AG08395 (cell line): ENCODE measurements at regions not wholly inside any gene's neighbourhood (a gene's known extent, or its start where the extent isn't known, plus 50 kb on each side); places are given as distances from the start of the nearest gene placed in this dataset.
"Not testable (repeated sequence)": the region's sequence is repeated elsewhere in the genome, so short reads cannot be mapped to it uniquely, and the experiment has no call there.

Source experiments
- DNase-seq: peaks from one replicate; pipeline ENCODE4 v3.0.0; 2012; ENCODE audit warnings: mixed read lengths, low spot score

DNA sequence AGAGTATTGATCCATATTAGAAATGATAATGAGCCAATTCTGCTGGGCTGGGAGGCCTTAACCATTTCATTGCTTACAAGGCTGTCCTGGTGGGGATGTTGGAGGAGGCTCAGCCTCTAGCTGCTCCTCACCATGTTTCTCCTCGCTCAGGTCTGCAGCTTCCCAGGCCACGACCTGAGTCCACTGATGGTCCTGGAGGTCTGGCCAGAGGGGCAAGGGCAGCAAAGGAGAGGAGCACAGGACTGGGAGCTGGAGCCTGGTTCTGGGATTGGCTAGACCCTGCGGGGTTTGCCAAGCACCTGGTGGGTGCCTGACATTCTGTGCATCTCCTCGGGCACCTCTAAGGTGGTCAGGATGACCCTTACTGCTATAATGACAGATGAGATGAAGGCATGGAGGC is 92.6 kb downstream of the KIF26A start:
- no peak for DNase-seq

DNA sequence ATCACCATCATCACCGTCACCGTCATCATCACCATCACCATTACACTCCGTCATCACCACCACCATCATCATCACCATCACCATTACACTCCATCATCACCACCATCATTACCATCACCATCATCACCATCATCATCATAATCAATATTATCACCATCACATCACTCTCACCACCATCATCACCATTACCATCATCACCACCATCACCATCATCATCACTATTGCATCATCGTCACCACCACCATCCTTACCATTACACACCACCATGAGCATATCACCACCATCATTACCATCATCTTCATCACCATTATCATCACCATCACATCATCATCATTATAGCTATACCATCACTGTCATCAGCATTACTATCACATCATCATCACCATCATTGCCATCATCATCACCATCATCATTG is 93.7 kb downstream of the KIF26A start:
- DNase-seq = no peak

DNA sequence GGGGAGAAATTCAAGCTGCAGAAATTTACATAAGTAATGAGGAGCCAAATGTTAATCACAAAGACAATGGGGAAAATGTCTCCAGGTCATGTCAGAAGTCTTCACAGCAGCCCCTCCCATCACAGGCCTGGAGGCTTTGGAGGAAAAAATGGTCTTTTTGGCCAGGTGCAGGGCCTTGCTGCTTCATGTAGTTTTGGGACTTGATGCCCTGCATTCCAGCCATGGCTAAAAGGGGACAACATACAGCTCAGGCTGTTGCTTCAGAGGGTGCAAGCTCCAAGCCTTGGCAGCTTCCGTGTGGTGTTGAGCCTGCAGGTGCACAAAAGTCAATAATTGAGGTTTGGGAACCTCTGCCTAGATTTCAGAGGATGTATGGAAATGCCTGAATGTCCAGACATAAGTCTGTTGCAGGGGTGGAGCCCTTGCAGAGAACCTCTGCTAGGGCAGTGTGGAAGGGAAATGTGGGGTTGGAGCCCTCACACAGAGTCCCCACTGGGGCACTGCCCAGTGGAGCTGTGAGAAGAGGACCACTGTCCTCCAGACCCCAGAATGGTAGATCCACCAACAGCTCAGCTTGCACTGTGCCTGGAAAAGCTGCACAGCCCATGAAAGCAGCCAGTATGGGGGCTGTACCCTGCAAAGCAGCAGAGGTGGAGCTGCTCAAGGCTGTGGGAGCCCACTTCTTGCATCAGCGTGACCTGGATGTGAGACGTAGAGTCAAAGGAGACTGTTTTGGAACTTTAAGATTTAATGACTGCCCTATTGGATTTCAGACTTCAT is 95.8 kb downstream of the KIF26A start:
- DNase-seq = not testable (repeated sequence)

DNA sequence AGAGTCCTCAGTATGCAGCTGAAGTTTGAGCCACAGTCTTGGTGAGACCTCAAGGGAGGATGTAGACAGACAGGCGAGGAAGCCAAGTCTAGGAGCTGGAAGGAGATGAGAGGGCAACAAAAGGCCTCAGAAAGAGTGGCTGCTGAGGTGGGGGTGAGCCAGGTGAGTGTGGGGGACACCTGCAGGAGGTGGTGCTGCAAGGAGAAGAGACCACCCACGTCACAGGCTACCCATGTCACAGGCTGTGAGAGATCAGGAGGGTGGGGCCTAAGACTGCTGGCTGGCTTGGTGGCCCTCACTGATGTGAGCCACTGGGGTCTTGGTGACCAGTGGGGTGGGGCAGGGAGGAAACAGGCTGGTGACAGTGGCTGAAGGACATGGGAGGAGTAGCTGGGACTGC is 97.3 kb downstream of the KIF26A start:
- DNase-seq = no peak

DNA sequence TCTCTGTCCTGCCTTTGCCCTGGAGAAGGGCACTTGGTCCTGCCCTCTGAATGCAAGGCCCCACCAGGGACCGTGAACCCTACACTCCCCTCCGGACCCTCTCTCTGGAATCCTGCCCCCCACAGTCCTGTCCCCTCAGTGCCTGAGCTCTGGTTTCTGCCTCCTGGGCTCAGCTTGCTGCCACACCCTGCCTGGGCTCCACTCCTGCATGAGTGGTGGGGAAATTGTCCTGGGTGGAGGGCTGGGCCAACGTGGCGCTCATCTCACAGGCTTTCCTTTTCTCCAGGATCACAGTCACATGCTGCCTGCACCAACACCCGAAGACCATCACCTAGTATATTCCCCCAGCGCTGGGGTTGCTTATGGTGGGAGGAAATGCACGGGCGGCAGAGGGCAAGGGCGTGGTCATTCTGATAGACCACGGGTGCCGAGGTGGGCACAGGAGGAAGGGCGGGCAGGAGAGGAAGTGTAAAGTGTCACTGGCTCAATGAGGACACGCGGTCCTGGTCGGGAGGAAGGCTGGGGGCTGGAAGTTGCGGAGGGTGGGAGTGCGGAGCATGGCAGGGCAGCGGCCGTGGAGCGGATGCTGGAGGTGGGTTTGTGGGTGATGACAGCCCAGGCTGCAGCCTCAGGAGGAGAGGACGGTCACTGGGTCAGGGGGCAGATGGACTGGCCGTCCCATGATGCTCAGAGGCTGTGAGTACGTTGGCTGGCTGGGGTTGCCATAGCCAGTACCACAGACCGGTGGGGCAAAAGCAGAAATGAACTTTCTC is 99.5 kb downstream of the KIF26A start:
- no peak for DNase-seq

DNA sequence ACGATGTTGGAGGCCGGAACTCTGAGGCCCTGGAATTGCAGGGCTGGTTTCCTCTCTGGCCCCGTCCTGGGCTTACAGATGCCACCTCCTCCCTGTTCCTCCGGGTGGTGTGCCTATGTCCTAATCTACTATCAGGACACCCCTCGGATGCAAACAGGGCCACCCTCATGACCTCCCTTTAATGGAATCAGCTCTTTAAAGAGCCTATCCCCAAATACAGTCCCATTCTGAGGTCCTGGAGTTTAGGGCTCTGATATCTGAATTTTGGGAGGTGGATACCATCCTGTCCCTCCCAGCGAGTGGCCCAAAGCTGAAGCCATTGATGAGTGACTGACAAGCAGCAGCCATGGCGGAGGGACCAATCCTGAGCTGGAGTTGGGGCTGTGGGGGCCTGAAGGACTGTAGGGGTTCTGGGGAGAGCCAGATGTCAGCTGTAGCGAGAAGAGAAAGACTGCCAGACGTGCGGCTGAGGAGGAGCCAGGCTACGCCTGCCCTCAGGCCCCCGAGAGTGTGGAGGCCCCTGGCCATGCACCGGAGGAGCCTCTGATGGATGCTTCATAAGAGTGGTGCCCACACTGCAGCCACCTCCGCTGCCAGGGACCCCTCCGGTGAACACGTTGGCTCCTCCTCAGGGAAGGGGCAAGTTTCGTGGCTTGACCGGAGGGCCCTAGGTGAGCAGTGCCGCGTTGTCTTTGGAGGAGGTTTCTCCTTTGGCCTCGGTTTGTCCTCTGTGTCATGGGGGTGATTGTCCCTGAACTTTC is 100.2 kb downstream of the KIF26A start:
- DNase-seq = no peak

DNA sequence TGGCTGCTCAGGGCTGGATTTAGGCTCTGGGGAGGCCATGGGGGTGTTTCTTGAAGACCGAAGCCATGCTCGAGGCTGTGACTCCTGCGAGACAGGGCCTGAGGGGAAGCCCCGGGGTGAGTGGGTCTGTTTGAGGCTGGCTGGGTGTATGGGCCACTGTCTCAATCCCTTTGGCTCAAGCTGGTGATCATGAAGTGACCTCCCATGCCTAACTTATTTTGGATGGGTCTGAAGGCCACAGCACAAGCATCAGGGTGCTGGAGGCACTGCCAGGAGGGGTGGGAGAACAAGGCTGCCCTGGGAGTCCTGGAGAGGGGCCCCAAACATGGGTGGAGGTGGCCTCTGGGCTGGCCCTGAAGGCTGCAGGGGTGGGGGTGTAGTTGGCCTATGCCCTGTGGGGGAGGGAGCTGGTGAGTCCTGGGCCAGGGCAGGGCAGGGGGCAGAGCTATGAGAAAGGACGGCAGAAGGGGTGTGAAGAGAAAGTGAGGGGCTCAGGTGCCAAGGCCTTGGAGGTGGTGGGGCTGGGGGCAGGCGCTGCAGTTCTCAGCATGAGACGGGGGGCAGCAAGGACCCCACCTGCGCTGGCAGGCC is 100.9 kb downstream of the KIF26A start:
- no peak for DNase-seq

DNA sequence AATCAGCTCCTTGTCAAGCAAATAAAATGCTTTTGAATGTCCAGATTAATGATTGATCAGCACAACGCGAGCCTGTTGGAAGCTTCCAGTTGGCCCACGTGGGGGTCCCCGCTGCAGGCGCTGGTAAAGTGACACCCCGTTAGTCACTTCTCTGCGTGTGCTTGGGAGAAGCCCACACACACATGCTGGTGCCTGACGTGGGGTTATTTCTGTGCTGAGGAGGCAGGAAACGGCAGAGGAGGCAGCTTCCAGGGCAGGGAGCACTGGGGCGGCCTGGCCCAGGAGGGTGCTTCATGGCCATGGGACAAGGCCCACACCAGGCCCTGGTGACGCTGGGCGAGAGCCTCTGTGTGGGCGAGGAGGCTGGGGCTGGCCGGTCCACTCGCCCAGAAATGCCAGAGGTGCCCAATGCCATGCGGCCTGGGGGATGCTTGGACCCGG is 101.5 kb downstream of the KIF26A start:
- no peak for DNase-seq

DNA sequence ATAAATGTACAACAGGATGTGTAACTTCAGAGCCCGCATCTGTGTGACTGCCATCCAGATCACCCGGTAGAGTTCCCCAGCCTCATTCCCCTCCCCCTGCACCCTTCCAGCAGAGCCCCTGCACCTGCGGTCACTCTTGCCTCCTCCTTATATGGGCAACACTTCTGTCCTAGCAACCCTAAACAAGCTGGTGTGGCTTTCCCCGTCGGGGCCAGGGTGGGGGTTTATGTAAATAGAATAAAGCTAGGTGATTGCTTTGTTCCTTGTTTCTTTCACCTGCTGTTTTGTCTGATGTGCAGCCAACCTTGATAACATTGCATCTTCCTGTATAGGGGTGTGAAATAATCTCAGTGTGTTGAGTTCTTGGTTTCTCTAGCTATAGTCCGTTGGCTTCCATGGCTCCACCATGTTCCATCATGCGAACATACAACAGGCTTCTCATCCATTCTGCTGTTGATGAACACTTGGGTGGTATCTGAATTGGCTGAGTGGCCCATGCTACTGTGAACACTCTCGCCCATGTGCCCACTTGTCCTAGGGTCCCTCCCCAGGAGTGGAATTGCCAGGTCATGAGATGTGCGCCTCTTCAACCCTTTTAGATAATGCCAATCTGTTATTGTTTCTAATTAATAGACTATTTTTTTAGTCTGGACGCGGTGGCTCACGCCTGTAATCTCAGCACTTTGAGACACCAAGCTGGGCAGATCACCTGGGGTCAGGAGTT is 102.2 kb downstream of the KIF26A start:
- no peak for DNase-seq

DNA sequence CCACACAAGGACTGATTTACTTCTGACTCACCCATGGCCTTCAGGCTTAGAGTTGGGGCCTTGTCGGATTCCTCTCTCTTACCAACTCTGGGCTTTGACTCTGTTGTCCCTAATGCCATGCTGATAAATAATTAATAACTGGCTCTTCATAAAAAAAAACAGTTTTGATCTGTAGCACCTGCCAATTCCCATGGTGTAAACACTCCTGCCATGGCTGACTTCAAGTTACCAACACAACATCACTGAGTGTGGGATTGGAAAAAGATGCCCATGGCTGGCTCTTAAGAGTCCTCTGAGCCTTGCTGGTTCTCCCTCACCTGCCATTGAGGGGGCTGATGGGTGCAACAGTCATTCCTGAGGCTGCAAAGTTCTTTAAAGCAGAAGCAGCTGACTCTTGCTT is 104.8 kb downstream of the KIF26A start:
- no peak for DNase-seq

DNA sequence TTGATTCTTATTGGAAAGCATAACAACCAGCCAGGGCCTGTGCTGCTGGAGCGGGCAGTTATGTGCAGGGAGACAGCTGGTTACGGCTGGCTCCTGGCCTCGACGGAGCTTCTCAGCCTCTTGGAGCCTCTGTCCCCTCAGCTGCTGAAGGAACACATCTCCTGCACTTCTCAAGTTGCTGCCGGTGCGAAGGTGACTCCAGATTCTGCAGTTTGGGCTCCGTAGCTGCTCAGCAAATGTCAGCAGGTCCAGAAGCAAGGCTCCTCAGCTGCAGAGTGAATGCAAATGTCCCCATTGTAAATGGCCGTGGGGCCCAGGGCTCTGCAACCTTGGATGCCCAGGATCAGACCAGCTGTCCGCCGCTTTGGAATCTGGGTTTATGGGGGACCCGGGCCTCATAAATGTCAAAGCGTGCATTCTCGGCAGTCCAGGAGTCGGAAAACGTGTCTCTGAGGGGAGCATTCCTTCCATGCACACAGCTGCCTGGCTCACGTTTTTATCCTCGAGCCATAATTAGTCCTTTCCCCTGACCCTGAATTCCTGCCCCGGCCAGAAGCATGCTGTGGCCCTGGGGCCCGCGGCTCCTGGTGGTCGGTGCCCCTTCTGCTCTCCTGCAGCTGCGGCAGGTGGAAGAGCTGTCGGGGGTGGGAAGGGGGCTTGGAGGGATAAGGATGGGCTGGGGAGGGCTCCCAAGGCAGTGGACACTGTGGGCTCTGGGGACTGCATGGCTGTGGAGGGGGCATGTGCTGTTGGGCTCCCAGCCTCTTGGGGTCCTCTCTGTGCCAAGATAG is 106.0 kb downstream of the KIF26A start:
- no peak for DNase-seq

DNA sequence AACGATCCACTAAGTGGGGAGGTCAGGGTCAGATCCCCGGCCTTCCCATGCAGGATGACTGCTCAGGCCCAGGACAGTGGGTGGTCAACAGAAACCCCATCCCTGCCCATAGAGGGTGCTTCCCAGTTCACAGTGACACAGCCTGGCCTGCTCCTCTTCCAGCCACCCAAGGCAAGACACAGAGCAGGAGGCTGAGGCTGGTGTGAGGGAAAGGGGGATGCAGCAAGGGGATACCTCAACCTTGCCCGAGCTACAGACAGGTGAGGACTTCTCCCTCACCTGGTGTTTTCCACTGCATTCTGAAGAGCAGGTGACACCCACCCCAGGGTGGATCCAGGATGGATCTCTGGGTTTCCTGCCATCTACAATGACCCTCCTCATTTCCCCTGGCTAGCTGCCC is 106.7 kb downstream of the KIF26A start:
- DNase-seq = no peak

DNA sequence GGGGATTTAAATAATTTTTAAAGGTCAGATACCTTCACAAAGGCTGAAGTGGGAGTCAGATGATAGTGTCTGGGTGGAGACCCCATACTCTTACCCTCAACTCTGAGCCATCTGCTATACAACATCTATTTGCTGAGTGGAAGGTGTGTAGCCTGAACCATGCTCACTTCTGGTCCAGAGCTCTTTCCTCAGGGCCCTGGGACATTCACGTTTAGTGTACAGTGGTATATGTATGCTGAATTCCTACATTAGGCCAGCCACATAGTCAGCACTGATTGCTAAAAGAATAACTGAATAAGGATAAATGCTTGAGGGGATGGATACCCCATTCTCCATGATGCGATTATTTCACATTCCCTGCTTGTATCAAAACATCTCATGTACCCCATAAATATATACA is 107.3 kb downstream of the KIF26A start:
- no peak for DNase-seq

DNA sequence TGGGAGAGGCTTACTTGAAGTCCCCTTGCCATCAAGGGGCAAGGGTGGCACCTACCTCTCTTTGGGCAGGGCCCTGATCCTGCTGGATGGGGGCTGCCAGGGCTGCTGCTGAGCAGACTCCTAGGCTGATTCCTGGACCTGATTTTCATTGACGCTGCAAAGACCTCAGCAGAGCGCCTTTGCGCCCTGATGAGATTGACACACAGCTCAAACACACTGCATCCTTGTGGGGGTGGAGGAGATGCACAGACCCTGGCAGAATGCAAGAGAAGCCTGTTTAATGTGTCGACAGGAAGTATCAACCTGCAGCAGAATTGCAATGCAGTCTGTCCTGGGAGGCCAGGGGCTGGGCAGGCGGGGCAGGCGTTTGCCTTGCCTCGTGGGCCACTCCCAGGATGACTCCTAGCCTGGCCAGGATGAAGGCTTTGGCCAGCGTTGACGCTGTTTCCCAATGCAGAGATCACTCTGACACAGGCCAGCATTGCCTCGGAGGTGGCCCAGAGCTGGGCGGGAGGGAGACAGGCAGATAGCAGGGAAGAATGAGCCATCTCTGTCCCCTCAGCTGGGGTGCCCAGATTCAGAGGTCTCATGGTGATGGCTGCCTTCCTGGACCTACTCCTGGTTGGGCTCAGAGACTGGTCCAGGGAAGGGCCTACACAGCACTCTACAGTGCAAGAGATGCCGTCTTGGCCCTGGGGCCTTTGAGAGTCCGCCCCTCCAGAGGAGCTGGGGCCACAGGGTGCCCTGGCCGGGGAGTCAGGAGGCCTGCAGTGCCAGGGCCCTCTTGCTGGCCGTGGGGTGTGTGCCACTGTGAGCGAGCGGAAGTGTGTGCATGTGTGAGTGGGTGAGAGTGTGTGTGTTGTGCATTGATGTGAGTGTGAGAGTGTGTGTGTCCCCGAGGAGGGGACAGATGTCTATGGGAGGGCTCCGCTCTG is 108.3 kb downstream of the KIF26A start:
- DNase-seq = no peak

DNA sequence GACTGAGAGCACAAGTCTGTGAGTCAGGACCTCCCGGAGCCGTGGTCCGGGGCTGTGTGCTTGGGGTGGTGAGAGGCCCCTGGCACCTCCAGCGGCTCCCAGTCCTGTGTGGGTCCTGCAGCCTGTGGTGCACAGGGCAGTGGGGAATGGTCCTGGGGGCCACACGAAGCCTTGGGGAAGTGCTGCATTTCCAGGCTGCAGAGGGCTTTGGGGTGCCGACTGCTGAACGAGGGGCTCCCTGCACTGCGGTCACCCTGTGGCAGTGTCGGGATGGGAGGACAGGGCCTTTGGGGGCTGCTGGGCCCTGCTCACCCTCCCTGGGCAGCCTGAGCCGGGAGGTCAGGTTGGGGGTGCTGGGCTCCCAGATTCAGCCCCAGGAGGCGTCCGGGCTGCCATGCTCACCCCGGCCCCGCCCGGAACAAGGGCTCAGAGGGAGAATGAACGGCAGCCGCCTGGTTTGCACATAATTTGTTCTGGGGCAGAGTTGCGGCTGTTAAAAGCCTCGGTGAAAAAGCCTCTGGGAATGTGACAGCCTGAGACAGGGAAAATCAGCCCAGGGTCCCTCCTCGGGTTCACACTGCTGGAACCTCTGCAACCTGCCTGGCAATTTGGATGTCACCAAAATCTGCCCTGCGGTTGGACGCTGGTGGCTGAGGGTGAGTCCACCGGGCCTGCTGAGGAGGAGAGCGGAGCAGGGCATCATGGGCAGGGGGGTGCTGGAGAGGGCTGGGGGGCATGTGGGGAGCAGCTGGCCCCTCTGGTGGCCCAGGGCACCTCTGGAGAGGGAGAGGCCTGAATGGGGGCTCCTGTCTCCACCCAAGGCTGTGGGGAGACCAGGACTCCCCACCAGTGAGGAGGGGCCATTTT is 109.2 kb downstream of the KIF26A start:
- DNase-seq = no peak

DNA sequence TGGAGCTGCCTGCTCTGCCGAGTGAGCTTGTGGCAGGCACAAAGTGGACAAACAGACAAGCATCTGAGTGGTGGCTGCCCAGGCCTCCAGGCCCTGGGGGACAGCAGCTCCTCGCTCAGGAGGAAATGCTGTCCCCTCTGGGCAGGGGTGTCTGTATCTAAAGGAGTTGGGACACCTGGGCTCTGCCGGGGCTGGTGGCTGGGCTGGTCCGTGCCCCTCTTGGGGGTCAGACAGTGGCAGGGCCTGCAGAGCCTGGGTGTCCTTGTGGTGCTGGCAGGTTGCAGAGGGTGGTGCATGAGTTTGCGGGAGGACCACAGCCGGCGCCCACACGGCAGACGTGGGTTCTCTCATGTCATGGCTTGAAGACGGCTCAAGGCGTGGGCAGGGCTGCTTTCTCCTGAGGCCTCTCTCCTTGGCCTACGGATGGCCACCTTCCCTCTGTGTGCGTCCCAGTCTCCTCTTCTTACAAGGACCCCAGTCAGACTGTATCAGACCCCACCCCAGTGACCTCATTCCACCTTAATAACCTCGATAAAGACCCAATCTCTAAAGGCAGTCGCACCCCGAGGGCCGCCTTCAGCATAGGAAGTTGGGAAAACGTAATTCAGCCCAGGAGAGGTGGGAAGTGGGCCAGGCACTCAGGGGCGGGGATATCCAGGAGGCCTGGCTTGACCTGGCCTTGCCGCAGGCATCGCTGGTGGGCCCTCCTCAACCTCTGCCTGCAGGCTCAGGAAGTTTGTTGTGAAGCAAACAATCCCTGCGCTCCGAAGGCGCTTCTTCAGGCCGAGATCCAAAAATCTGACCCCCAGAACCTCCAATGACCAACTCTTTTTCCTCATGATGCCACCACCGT is 110.0 kb downstream of the KIF26A start:
- no peak for DNase-seq

DNA sequence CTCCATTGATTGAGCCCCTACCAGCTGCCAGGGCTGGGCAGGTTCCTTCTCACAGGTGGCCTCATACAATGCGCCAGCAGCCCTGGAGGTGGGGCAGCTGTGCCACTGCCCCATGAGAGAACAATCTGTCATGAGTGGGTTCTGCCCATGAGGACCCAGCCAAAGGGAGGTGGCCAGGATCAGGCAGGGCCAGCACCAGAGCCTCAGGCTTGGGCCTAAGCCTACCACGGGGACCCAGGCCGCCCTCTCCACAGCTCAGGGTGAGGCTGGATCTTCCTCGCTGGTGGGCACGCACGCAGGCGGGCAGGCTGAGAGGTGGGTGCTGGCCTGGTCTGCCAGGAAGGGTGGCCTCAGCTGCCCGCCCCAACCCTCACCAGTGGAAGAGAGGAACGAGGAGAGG is 110.7 kb downstream of the KIF26A start:
- no peak for DNase-seq

DNA sequence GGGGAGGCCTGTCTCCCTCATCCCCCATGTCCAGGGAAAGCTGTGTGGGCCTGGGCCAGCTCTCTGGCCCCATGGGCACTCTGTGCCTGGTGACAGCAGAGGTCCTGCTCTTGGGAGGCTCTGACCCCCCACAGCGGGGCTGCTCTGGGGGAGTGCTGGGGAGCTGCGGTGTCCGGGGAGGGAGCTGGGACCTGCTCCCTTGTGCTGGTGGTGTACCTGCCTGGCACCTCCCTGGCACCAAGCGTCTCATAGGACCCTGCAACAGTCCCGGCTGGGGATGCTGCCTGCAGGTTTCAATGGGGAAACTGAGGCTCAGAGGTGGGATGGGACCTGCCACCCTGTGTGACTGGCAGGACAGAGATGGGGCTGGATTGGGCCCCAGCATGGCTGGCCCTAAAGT is 111.3 kb downstream of the KIF26A start:
- DNase-seq = no peak
